ENCODE measurements at regions not wholly inside any gene's neighbourhood (a gene's known extent, or its start where the extent isn't known, plus 50 kb on each side); places are given as distances from the start of the nearest gene placed in this dataset.

DNA sequence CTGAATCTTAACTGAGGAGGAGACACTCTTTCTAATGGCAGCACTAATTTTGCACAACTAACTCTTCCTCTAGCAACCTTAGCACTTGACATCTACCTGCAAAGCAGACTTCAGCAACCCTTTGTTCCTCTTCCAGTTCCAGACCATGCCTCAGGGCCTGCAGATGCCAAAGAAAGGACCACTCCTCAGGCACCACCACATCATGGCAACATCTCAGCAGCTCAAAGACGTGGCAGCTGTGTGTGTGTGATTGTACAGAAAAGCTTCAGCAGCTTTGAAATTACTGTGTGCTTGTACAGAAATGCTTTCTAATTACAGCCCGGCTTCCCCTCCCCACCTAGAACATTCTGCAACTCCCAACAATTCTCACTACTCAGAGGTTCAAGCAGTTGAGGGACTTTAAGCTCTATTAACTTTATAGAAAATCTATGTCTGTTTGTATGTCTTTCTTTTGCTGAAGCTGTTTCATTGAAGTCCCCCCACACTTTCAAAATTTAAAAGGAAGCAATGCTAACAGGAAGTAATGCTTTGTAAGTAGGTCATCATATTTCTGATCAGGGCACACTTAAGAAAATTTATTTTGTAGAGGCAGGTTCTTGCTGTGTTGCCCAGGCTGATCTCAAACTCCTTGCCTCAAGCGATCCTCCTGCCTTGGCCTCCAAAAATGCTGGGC is 115.2 kb downstream of the CD47 start:
- no peak for DNase-seq (ENCODE audit: extremely low read depth, insufficient read length)
- H3K36me3 ChIP-seq (ENCODE audit: control insufficient read depth, insufficient read depth, low read length), result no peaks in the 10 kb centered on the region
- peaks cover 2% of the 10 kb centered on the region; the same call in 1 of the 2 replicates for H3K27me3 ChIP-seq (replicated peaks; ENCODE audit: control insufficient read depth, insufficient read depth, low read length)
- H3K4me3 ChIP-seq (replicated peaks; ENCODE audit: low read depth, low read length), result no peak overlapping the region
- TF ChIP-seq, protein P1, sequence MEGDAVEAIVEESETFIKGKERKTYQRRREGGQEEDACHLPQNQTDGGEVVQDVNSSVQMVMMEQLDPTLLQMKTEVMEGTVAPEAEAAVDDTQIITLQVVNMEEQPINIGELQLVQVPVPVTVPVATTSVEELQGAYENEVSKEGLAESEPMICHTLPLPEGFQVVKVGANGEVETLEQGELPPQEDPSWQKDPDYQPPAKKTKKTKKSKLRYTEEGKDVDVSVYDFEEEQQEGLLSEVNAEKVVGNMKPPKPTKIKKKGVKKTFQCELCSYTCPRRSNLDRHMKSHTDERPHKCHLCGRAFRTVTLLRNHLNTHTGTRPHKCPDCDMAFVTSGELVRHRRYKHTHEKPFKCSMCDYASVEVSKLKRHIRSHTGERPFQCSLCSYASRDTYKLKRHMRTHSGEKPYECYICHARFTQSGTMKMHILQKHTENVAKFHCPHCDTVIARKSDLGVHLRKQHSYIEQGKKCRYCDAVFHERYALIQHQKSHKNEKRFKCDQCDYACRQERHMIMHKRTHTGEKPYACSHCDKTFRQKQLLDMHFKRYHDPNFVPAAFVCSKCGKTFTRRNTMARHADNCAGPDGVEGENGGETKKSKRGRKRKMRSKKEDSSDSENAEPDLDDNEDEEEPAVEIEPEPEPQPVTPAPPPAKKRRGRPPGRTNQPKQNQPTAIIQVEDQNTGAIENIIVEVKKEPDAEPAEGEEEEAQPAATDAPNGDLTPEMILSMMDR (IDR thresholded peaks at IDR 0.05; ENCODE audit: insufficient read depth, low read length, poor library complexity, severe bottlenecking), result no peak

DNA sequence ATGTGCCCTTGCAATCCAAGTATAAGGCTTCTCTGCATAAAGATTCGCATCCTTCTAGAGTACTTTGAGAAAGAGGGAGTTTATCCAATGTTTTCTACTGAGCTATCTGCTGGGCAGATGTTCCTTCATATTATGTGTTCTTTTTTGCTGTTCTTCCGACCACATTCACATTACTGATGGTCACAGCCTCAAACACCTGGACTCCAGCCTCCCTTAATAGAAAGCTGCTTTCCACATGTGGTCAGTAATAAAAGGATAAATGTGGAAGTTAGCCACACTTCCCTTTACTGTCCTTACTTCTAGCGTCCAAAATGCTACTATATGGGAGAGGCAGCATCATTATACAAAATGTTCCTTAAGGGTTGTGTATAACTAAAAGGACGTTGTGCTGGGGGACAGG is 116.9 kb downstream of the CD47 start:
- no peaks in the 10 kb centered on the region for H3K36me3 ChIP-seq (ENCODE audit: control insufficient read depth, insufficient read depth, low read length)
- TF ChIP-seq, protein P1 (IDR thresholded peaks at IDR 0.05; ENCODE audit: insufficient read depth, low read length, poor library complexity, severe bottlenecking), result no peak
- DNase-seq (ENCODE audit: extremely low read depth, insufficient read length), result no peak
- peaks cover 2% of the 10 kb centered on the region; the same call in 1 of the 2 replicates for H3K27me3 ChIP-seq (replicated peaks; ENCODE audit: control insufficient read depth, insufficient read depth, low read length)
- no peak overlapping the region for H3K4me3 ChIP-seq (replicated peaks; ENCODE audit: low read depth, low read length)

DNA sequence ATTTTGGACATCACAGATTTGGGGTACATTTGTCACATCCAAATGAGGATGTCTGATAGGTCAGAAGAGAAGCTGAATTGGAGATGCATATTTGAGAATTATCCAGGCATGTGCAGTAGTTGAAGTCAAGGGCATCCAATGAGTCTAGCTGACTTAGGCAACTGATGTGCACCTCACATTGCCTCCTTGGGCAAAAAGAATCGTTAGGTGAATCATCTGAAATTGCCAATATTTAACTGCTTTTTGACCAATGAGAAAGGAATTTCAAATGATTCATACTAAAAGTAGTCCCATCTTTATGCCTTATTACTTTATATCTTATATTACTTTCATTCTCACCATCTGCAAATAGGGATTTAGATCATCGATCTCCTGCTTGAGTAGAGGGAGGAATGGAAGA is 117.7 kb downstream of the CD47 start:
- Histone ChIP-seq H3K36me3 (ENCODE audit: control insufficient read depth, insufficient read depth, low read length) (no peaks in the 10 kb centered on the region), H3K27me3 (replicated peaks; ENCODE audit: control insufficient read depth, insufficient read depth, low read length) (peaks cover 2% of the 10 kb centered on the region; the same call in 1 of the 2 replicates), H3K4me3 (replicated peaks; ENCODE audit: low read depth, low read length) (no peak overlapping the region)
- TF ChIP-seq, protein P1 (IDR thresholded peaks at IDR 0.05; ENCODE audit: insufficient read depth, low read length, poor library complexity, severe bottlenecking), result no peak
- no peak for DNase-seq (ENCODE audit: extremely low read depth, insufficient read length)

DNA sequence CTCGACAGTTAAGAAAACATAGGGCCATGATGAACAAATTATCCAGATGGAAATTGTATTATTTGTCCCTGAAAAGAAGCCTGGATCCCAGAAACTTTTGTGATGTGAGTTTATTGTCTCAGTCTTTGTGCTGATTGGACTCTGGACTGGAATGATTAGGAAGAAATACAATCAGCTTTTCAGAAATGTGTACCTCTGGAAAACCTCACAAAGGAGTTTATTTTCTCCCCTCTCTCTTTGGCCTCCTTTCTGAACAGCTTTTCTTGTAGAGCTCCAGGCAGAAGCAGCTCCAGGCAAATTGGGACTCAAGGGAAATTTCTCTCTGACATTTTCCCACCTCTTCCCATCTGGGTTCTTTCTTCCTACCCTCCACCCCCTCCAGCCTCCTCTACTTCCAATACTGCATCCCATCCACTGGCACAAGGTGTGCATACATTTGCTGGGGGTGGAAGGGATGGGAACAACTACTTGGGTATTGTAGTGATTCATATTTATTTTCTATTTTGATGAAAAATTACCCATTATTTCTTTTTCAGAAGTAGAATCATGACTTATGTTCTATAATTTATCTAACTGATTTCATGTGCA is 119.7 kb downstream of the CD47 start:
- no peak for DNase-seq (ENCODE audit: extremely low read depth, insufficient read length)
- Histone ChIP-seq H3K4me3 (replicated peaks; ENCODE audit: low read depth, low read length) (no peak overlapping the region), H3K27me3 (replicated peaks; ENCODE audit: control insufficient read depth, insufficient read depth, low read length) (peaks cover 2% of the 10 kb centered on the region; the same call in 1 of the 2 replicates), H3K36me3 (ENCODE audit: control insufficient read depth, insufficient read depth, low read length) (no peaks in the 10 kb centered on the region)
- TF ChIP-seq, protein P1 (IDR thresholded peaks at IDR 0.05; ENCODE audit: insufficient read depth, low read length, poor library complexity, severe bottlenecking), result no peak

DNA sequence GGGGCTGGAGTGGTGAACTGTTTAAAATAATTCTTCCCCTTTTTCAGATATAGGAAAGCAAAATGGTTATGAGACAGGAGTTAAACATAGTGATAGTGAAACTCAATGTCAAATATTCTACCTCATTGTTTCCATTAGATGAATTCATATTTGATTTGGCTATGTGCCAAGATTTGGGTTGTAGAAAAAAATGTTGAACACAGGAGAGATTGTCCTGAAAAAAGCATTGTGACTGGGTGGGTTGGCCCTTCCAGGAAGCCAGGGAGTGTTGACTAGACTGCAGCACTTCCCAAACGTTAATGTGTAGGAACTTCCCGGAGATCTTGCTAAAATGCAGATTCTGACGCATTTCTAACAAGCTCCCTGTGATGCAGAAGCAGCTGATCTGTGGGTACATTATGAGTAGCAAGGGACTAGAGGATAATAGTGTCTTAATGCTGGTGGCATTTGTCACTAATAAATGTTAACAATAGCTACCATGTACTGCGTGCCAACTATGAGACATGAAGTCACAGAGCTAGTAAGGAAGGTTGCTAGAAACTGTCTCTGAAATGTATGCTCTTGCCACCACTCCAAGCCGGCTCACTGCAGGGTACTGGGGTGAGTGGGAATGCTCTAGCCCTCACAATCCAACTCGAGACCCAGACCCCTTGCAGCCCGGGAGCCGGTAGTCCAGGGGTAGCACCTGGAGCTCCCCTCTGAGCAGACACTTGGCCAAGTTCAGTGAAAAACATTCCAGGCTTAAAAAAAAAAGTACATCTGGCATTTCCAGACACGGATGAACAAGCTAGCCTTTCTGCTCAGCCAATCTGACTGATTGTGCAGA is 120.6 kb downstream of the CD47 start:
- TF ChIP-seq, protein P1 (IDR thresholded peaks at IDR 0.05; ENCODE audit: insufficient read depth, low read length, poor library complexity, severe bottlenecking), result no peak
- Histone ChIP-seq H3K27me3 (replicated peaks; ENCODE audit: control insufficient read depth, insufficient read depth, low read length) (peaks cover 2% of the 10 kb centered on the region; the same call in 1 of the 2 replicates), H3K36me3 (ENCODE audit: control insufficient read depth, insufficient read depth, low read length) (no peaks in the 10 kb centered on the region), H3K4me3 (replicated peaks; ENCODE audit: low read depth, low read length) (no peak overlapping the region)
- no peak for DNase-seq (ENCODE audit: extremely low read depth, insufficient read length)
